Neural progenitor cell (in vitro differentiated cells): ENCODE measurements at regions not wholly inside any gene's neighbourhood (a gene's known extent, or its start where the extent isn't known, plus 50 kb on each side); places are given as distances from the start of the nearest gene placed in this dataset.

Source experiments
- DNase-seq: peaks from one replicate; pipeline ENCODE4 v3.0.0-alpha.2; 2016; ENCODE audit warnings: low spot score
- H2AFZ ChIP-seq: fragments of 200-600 bp; sonication (generic); replicated peaks from 2 replicates; pipeline ENCODE4 v1.6.1; 2016; ENCODE audit warnings: antibody characterized with exemption
- H3F3A ChIP-seq: fragments of 200-600 bp; sonication (generic); 2 replicates; pipeline ENCODE4 v1.6.1; 2016; ENCODE audit warnings: antibody characterized with exemption, low read depth
- H3K27ac ChIP-seq: fragments of 200-600 bp; sonication (generic); 2 replicates; pipeline ENCODE4 v1.5.1; 2016; ENCODE audit warnings: mild to moderate bottlenecking
- H3K27me3 ChIP-seq: fragments of 200-600 bp; sonication (generic); 2 replicates; pipeline ENCODE4 v1.6.1; 2016; ENCODE audit warnings: mild to moderate bottlenecking, moderate library complexity
- H3K36me3 ChIP-seq: fragments of 200-600 bp; sonication (generic); 2 replicates; pipeline ENCODE4 v1.5.1; 2016
- H3K4me1 ChIP-seq: fragments of 200-600 bp; sonication (generic); 2 replicates; pipeline ENCODE4 v1.6.1; 2016; ENCODE audit warnings: mixed run types
- H3K4me2 ChIP-seq: fragments of 200-600 bp; sonication (generic); 2 replicates; pipeline ENCODE4 v1.6.1; 2016
- H3K4me3 ChIP-seq: fragments of 200-600 bp; sonication (generic); 2 replicates; pipeline ENCODE4 v1.5.1; 2016
- H3K79me2 ChIP-seq: fragments of 200-600 bp; sonication (generic); 2 replicates; pipeline ENCODE4 v1.6.1; 2016; ENCODE audit warnings: low read depth
- H3K9ac ChIP-seq: fragments of 200-600 bp; sonication (generic); 2 replicates; pipeline ENCODE4 v1.6.1; 2016
- H3K9me3 ChIP-seq: fragments of 200-600 bp; sonication (generic); 2 replicates; pipeline ENCODE4 v1.5.1; 2016; ENCODE audit warnings: low read depth
- H4K20me1 ChIP-seq: fragments of 200-600 bp; sonication (generic); 2 replicates; pipeline ENCODE4 v1.6.1; 2016; ENCODE audit warnings: low read depth
- H3K27ac Mint-ChIP-seq: 3 replicates; pipeline ENCODE4 v1.8.0; 2021; ENCODE audit warnings: mixed read lengths
- H3K27me3 Mint-ChIP-seq: 2 replicates; pipeline ENCODE4 v1.8.0; 2022; ENCODE audit warnings: low read depth, mild to moderate bottlenecking, inconsistent platforms, moderate library complexity, mixed read lengths; ENCODE audit not compliant: insufficient read depth
- H3K36me3 Mint-ChIP-seq: 3 replicates; pipeline ENCODE4 v1.8.0; 2021; ENCODE audit warnings: mixed read lengths
- H3K4me1 Mint-ChIP-seq: 3 replicates; pipeline ENCODE4 v1.8.0; 2021; ENCODE audit warnings: mixed read lengths
- H3K4me3 Mint-ChIP-seq: 3 replicates; pipeline ENCODE4 v1.8.0; 2021; ENCODE audit warnings: mild to moderate bottlenecking, moderate library complexity, mixed read lengths
- H3K9me3 Mint-ChIP-seq: 3 replicates; pipeline ENCODE4 v1.8.0; 2020; ENCODE audit warnings: mixed read lengths
- EZH2 ChIP-seq: fragments of 200-600 bp; sonication (generic); IDR thresholded peaks from 2 replicates; pipeline ENCODE4 v1.6.1; 2017; ENCODE audit warnings: antibody characterized with exemption, mild to moderate bottlenecking, moderate library complexity
- EZH2phosphoT487 ChIP-seq: fragments of 200-600 bp; sonication (generic); IDR thresholded peaks from 2 replicates; pipeline ENCODE4 v1.6.1; 2017; ENCODE audit warnings: antibody characterized with exemption
- TF ChIP-seq, protein P1 (sequence below): fragments of 200-600 bp; sonication (generic); IDR thresholded peaks from 2 replicates; pipeline ENCODE4 v1.5.1; 2017; ENCODE audit warnings: antibody characterized with exemption, mild to moderate bottlenecking

DNA sequence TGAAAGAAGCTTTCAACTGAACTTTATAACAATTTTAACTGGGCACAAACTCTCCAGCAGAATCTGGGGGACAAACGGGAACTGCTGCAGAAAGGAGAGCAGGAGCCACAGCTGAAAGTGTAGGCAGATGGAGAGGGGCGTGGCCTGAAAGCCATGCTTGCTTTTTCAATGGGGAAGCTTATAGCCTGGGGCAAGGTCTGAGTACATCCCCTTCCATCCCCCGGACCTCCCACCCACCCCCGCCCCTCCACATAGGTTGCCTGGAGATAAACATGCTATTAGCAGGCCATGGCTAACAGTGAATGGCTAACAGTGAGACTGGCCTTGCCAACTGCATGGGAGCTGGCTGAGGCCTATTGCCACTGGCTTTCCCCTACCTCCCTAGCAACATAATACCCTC lies 317.9 kb upstream of the TANK start:
- Histone ChIP-seq H2AFZ (no peak overlapping the region), H3K9ac (no peak overlapping the region), H3K4me1 (no peaks in the 10 kb centered on the region), H3K27ac (no peak overlapping the region), H3K9me3 (no peaks in the 10 kb centered on the region), H3K4me3 (no peak overlapping the region), H3K36me3 (no peaks in the 10 kb centered on the region), H3F3A (no peaks in the 10 kb centered on the region), H3K27me3 (no peaks in the 10 kb centered on the region), H3K4me2 (no peak overlapping the region), H4K20me1 (no peaks in the 10 kb centered on the region), H3K79me2 (no peaks in the 10 kb centered on the region)
- Mint-ChIP-seq H3K9me3 (peaks cover 30% of the 10 kb centered on the region), H3K27ac (no peak overlapping the region), H3K36me3 (peaks cover 8% of the 10 kb centered on the region), H3K4me1 (peaks cover under 1% of the 10 kb centered on the region), H3K27me3 (peaks cover 6% of the 10 kb centered on the region), H3K4me3 (no peak overlapping the region)
- DNase-seq: no peak
- TF ChIP-seq EZH2phosphoT487 (no peak), EZH2 (no peak)
- TF ChIP-seq, protein P1, sequence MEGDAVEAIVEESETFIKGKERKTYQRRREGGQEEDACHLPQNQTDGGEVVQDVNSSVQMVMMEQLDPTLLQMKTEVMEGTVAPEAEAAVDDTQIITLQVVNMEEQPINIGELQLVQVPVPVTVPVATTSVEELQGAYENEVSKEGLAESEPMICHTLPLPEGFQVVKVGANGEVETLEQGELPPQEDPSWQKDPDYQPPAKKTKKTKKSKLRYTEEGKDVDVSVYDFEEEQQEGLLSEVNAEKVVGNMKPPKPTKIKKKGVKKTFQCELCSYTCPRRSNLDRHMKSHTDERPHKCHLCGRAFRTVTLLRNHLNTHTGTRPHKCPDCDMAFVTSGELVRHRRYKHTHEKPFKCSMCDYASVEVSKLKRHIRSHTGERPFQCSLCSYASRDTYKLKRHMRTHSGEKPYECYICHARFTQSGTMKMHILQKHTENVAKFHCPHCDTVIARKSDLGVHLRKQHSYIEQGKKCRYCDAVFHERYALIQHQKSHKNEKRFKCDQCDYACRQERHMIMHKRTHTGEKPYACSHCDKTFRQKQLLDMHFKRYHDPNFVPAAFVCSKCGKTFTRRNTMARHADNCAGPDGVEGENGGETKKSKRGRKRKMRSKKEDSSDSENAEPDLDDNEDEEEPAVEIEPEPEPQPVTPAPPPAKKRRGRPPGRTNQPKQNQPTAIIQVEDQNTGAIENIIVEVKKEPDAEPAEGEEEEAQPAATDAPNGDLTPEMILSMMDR: no peak

DNA sequence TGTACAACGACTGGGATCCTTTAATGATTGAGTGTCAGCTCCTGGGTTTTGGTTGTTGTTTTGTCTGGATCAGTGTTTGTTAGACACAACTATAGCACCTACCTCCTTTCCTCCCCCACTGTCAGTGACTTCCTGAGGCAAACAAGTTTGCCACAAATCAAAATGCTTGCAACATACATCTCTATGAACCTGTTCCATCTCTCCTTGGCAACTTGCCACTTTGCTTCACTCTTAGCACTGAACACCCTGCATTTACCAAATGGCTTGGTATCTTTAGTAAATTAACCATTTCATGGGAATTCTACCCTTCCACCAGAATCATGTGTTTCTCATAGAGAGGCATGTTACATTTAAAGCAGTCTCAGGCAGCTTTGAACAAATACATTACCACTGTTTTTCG lies 301.1 kb upstream of the TANK start:
- Histone ChIP-seq H3K4me1 (no peaks in the 10 kb centered on the region), H3K27me3 (no peaks in the 10 kb centered on the region), H4K20me1 (no peaks in the 10 kb centered on the region), H3K36me3 (no peaks in the 10 kb centered on the region), H3F3A (no peaks in the 10 kb centered on the region), H3K9ac (no peak overlapping the region), H3K79me2 (no peaks in the 10 kb centered on the region), H3K4me3 (no peak overlapping the region), H3K9me3 (no peaks in the 10 kb centered on the region), H3K27ac (no peak overlapping the region), H2AFZ (no peak overlapping the region), H3K4me2 (no peak overlapping the region)
- H3K27ac Mint-ChIP-seq: no peak overlapping the region
- DNase-seq: no peak
- no peaks in the 10 kb centered on the region for H3K9me3 Mint-ChIP-seq
- no peaks in the 10 kb centered on the region for H3K36me3 Mint-ChIP-seq
- no peaks in the 10 kb centered on the region for H3K27me3 Mint-ChIP-seq
- H3K4me3 Mint-ChIP-seq: no peak overlapping the region
- H3K4me1 Mint-ChIP-seq: no peaks in the 10 kb centered on the region
- TF ChIP-seq, protein P1: no peak
- TF ChIP-seq EZH2: no peak
- TF ChIP-seq EZH2phosphoT487: no peak

DNA sequence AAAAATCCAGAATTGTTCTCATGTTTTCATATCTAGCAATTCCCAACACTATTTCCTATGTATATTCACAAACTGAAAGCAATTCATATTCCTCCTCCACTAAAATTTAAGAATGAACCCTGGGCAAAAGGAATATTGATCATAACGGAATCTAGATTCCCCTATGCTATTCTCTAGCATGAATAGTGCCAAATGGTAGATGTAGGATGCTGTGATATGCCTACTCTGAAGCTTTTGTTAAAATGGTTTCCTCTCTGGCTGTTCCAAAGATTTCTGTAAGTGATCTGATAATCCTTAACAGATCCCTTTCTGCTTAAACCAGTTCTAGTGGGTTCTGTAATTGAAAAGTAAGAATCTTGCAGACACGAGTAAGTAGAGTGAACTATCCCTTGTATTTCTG lies 298.0 kb upstream of the TANK start:
- no peak overlapping the region for H3K27ac Mint-ChIP-seq
- H3K36me3 ChIP-seq: no peaks in the 10 kb centered on the region
- no peaks in the 10 kb centered on the region for H3K27me3 ChIP-seq
- H3K9me3 ChIP-seq: no peaks in the 10 kb centered on the region
- H4K20me1 ChIP-seq: no peaks in the 10 kb centered on the region
- TF ChIP-seq EZH2phosphoT487 (no peak), EZH2 (no peak)
- TF ChIP-seq, protein P1: no peak
- H3K4me1 Mint-ChIP-seq: no peaks in the 10 kb centered on the region
- H2AFZ ChIP-seq: no peak overlapping the region
- no peak overlapping the region for H3K4me3 Mint-ChIP-seq
- no peaks in the 10 kb centered on the region for H3K9me3 Mint-ChIP-seq
- no peak for DNase-seq
- H3K4me3 ChIP-seq: no peak overlapping the region
- H3K27me3 Mint-ChIP-seq: no peaks in the 10 kb centered on the region
- H3K4me2 ChIP-seq: no peak overlapping the region
- H3K36me3 Mint-ChIP-seq: no peaks in the 10 kb centered on the region
- no peaks in the 10 kb centered on the region for H3F3A ChIP-seq
- no peaks in the 10 kb centered on the region for H3K4me1 ChIP-seq
- H3K27ac ChIP-seq: no peak overlapping the region
- H3K9ac ChIP-seq: no peak overlapping the region
- no peaks in the 10 kb centered on the region for H3K79me2 ChIP-seq

DNA sequence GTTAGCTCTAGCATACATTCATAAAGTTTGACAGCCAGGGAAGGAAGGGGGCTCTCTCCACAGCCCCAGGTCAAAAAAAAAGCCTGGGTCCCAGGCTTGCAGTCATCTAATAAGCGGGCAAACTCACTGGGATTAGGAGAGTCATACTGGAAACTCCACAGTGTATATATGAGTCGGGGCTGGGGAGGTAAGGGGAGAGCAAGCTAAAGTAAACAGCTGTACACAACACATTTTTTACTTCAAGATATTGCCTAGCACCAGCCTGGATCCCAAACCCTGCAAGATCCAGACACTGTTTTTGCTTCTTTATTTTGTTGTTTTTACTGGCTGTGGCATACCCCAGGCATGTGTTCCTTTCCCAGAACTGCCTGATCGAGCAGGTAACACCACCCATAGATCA lies 291.3 kb upstream of the TANK start:
- Histone ChIP-seq H3K79me2 (no peaks in the 10 kb centered on the region), H4K20me1 (no peaks in the 10 kb centered on the region), H3K36me3 (no peaks in the 10 kb centered on the region), H3K9ac (no peak overlapping the region), H3F3A (no peaks in the 10 kb centered on the region), H3K4me2 (no peak overlapping the region), H2AFZ (no peak overlapping the region), H3K27me3 (no peaks in the 10 kb centered on the region), H3K27ac (no peak overlapping the region), H3K9me3 (no peaks in the 10 kb centered on the region), H3K4me3 (no peak overlapping the region), H3K4me1 (no peaks in the 10 kb centered on the region)
- no peak overlapping the region for H3K4me3 Mint-ChIP-seq
- H3K27me3 Mint-ChIP-seq: peaks cover 7% of the 10 kb centered on the region
- no peak overlapping the region for H3K27ac Mint-ChIP-seq
- TF ChIP-seq, protein P1: no peak
- TF ChIP-seq EZH2phosphoT487: no peak
- DNase-seq: no peak
- H3K36me3 Mint-ChIP-seq: no peaks in the 10 kb centered on the region
- H3K9me3 Mint-ChIP-seq: no peaks in the 10 kb centered on the region
- no peaks in the 10 kb centered on the region for H3K4me1 Mint-ChIP-seq
